ENCODE measurements at regions not wholly inside any gene's neighbourhood (a gene's known extent, or its start where the extent isn't known, plus 50 kb on each side); places are given as distances from the start of the nearest gene placed in this dataset.

DNA sequence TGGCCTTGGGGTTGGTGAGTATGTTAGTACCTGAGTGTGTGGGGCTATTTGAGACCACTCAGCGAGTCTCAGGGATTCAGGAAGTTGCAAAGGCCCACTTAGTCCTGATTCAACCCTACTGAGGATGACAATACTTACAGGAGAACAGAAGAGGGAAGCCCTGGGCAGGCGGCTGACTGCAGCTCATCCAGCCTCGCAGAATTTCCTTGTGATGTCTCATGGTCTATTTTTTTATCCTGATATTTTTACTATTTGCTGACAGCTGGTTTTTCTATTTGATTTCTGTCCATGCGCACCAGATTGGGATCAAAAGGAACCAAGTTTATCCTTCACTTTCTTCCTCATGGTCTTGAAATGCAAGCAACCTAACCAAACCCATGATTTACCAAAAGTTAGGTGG is 201.8 kb upstream of the LNX1 start:
- TF ChIP-seq, protein P1, sequence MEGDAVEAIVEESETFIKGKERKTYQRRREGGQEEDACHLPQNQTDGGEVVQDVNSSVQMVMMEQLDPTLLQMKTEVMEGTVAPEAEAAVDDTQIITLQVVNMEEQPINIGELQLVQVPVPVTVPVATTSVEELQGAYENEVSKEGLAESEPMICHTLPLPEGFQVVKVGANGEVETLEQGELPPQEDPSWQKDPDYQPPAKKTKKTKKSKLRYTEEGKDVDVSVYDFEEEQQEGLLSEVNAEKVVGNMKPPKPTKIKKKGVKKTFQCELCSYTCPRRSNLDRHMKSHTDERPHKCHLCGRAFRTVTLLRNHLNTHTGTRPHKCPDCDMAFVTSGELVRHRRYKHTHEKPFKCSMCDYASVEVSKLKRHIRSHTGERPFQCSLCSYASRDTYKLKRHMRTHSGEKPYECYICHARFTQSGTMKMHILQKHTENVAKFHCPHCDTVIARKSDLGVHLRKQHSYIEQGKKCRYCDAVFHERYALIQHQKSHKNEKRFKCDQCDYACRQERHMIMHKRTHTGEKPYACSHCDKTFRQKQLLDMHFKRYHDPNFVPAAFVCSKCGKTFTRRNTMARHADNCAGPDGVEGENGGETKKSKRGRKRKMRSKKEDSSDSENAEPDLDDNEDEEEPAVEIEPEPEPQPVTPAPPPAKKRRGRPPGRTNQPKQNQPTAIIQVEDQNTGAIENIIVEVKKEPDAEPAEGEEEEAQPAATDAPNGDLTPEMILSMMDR (IDR thresholded peaks at IDR 0.05; ENCODE audit: borderline replicate concordance, extremely low read depth, low read length, poor library complexity, severe bottlenecking) = no peak
- no peak for TF ChIP-seq EZH2 (IDR thresholded peaks at IDR 0.05; ENCODE audit: borderline replicate concordance, low read depth, low read length, severe bottlenecking)
